Vagina (tissue), 2 donors: ENCODE measurements at regions not wholly inside any gene's neighbourhood (a gene's known extent, or its start where the extent isn't known, plus 50 kb on each side); places are given as distances from the start of the nearest gene placed in this dataset.

Experiments used
- DNase-seq, 2 donors: peaks; one replicate each; pipeline ENCODE4 v3.0.0-alpha.2; 2017; ENCODE audit errors: extremely low spot score in 2 of 2
- H3K27ac ChIP-seq: fragments of 200-600 bp; sonication (generic); one replicate; pipeline ENCODE4 v1.5.1; 2019
- H3K27me3 ChIP-seq: fragments of 200-600 bp; sonication (generic); one replicate; pipeline ENCODE4 v1.5.1; 2019
- H3K36me3 ChIP-seq, 2 donors: fragments of 200-600 bp; sonication (generic); one replicate each; pipeline ENCODE4 v1.5.1; 2017 to 2019
- H3K4me1 ChIP-seq: fragments of 200-600 bp; sonication (generic); one replicate; pipeline ENCODE4 v1.5.1; 2019
- H3K4me3 ChIP-seq, 2 donors: fragments of 200-600 bp; sonication (generic); 1 replicate in 1 of 2; 2 replicates in 1 of 2; pipeline ENCODE4 v1.5.1; 2016 to 2019
- H3K9me3 ChIP-seq: fragments of 200-600 bp; sonication (generic); one replicate; pipeline ENCODE4 v1.5.1; 2019
- CTCF ChIP-seq, 3 experiments: fragments of 450-650 bp in 2 of 3; fragments of 200-600 bp in 1 of 3; sonication (generic) in 1 of 3; IDR thresholded peaks; one replicate each; pipeline ENCODE4 v1.5.1; 2017 to 2019; ENCODE audit warnings: antibody characterized with exemption in 3 of 3, mild to moderate bottlenecking in 2 of 3, moderate library complexity in 2 of 3
- POLR2A ChIP-seq, 2 donors: fragments of 450-650 bp; IDR thresholded peaks; one replicate each; pipeline ENCODE4 v1.6.1; 2017; ENCODE audit warnings: antibody characterized with exemption in 2 of 2, mild to moderate bottlenecking in 2 of 2, moderate library complexity in 2 of 2
- POLR2AphosphoS5 ChIP-seq, 2 donors: sonication (generic); formaldehyde crosslinking; IDR thresholded peaks; one replicate each; pipeline ENCODE4 v1.9.0; 2017; ENCODE audit warnings: antibody characterized with exemption in 2 of 2, mild to moderate bottlenecking in 2 of 2, low read depth in 1 of 2; ENCODE audit not compliant: insufficient read depth in 1 of 2
- intact Hi-C: fragments of 100-400 bp; cut with DNase I; formaldehyde crosslinking; loops from one replicate; pipeline ENCODE4 v1.15.1; 2023

- no peaks in the 10 kb centered on the region for H3K36me3 ChIP-seq
- no peaks in the 10 kb centered on the region for H3K9me3 ChIP-seq
- TF ChIP-seq POLR2AphosphoS5 (IDR thresholded peaks at IDR 0.05; ENCODE audit: insufficient read depth in 1 of 2, low read depth in 1 of 2) = no peak
- TF ChIP-seq CTCF (IDR thresholded peaks at IDR 0.05) = no peak
- no peak for TF ChIP-seq POLR2A (IDR thresholded peaks at IDR 0.05)
- DNase-seq = no peak
- H3K27me3 ChIP-seq = no peaks in the 10 kb centered on the region
- no peaks in the 10 kb centered on the region for H3K4me1 ChIP-seq
- intact Hi-C loops = no loop called here
- H3K4me3 ChIP-seq = no peak overlapping the region
- no peak overlapping the region for H3K27ac ChIP-seq
Observed at GRCh38 chr13:111406636-111407035, 86.2 kb downstream of the TEX29 start.

GRCh38 chr13:111407381-111408131 lies 87.1 kb downstream of the TEX29 start:
- no peaks in the 10 kb centered on the region for H3K36me3 ChIP-seq
- intact Hi-C loops = no loop called here
- H3K9me3 ChIP-seq = no peaks in the 10 kb centered on the region
- TF ChIP-seq POLR2A (IDR thresholded peaks at IDR 0.05) (no peak), CTCF (IDR thresholded peaks at IDR 0.05) (no peak), POLR2AphosphoS5 (IDR thresholded peaks at IDR 0.05; ENCODE audit: insufficient read depth in 1 of 2, low read depth in 1 of 2) (no peak)
- no peaks in the 10 kb centered on the region for H3K4me1 ChIP-seq
- no peak for DNase-seq
- H3K27ac ChIP-seq = no peak overlapping the region
- H3K27me3 ChIP-seq = no peaks in the 10 kb centered on the region
- H3K4me3 ChIP-seq = no peak overlapping the region

- no peak for TF ChIP-seq POLR2A (IDR thresholded peaks at IDR 0.05)
- no peak for TF ChIP-seq POLR2AphosphoS5 (IDR thresholded peaks at IDR 0.05; ENCODE audit: insufficient read depth in 1 of 2, low read depth in 1 of 2)
- TF ChIP-seq CTCF (IDR thresholded peaks at IDR 0.05) = no peak
- Histone ChIP-seq H3K9me3 (no peaks in the 10 kb centered on the region), H3K27me3 (no peaks in the 10 kb centered on the region), H3K27ac (no peak overlapping the region), H3K4me1 (no peaks in the 10 kb centered on the region), H3K36me3 (no peaks in the 10 kb centered on the region), H3K4me3 (no peak overlapping the region)
- DNase-seq = no peak
- intact Hi-C loops = no loop called here
Observed at GRCh38 chr13:111409413-111409812, 89.0 kb downstream of the TEX29 start.

- Histone ChIP-seq H3K4me3 (no peak overlapping the region), H3K27me3 (no peaks in the 10 kb centered on the region), H3K36me3 (no peaks in the 10 kb centered on the region), H3K4me1 (no peaks in the 10 kb centered on the region), H3K9me3 (no peaks in the 10 kb centered on the region), H3K27ac (no peak overlapping the region)
- intact Hi-C loops = no loop called here
- TF ChIP-seq CTCF (IDR thresholded peaks at IDR 0.05) (no peak), POLR2AphosphoS5 (IDR thresholded peaks at IDR 0.05; ENCODE audit: insufficient read depth in 1 of 2, low read depth in 1 of 2) (no peak), POLR2A (IDR thresholded peaks at IDR 0.05) (no peak)
- no peak for DNase-seq
Observed at GRCh38 chr13:111410232-111411021, 90.0 kb downstream of the TEX29 start.
